ENCODE measurements at regions not wholly inside any gene's neighbourhood (a gene's known extent, or its start where the extent isn't known, plus 50 kb on each side); places are given as distances from the start of the nearest gene placed in this dataset.

- no peak for TF ChIP-seq CTCF (IDR thresholded peaks at IDR 0.05)
- TF ChIP-seq POLR2A (IDR thresholded peaks at IDR 0.05) = no peak
Measured at GRCh38 chr10:131841661-131842139, 59.1 kb upstream of the PPP2R2D start.

Measured in Peyer's patch (tissue), 4 donors.